HG03175 (cell line): ENCODE measurements at regions not wholly inside any gene's neighbourhood (a gene's known extent, or its start where the extent isn't known, plus 50 kb on each side); places are given as distances from the start of the nearest gene placed in this dataset.

Experiments
- ATAC-seq: cut with Tn5 transposase; IDR thresholded peaks from one replicate; pipeline ENCODE4 v1.9.1; 2021; ENCODE audit warnings: mild to moderate bottlenecking, moderate library complexity; ENCODE audit not compliant: unreplicated experiment

GRCh38 chr4:154107337-154107736 lies 318.5 kb upstream of the SFRP2 start:
- no peak for ATAC-seq

- ATAC-seq = no peak
These were observed 299.9 kb upstream of the SFRP2 start for GRCh38 chr4:154088741-154089140.

GRCh38 chr4:154086247-154086646 lies 297.4 kb upstream of the SFRP2 start:
- ATAC-seq = no peak

- no peak for ATAC-seq
These were observed 296.0 kb upstream of the SFRP2 start for GRCh38 chr4:154084864-154085263.

- ATAC-seq = no peak
These were observed 294.1 kb upstream of the SFRP2 start for GRCh38 chr4:154082760-154083535.

GRCh38 chr4:154081391-154081790 lies 292.5 kb upstream of the SFRP2 start:
- ATAC-seq = no peak

- no peak for ATAC-seq
These were observed 289.8 kb upstream of the SFRP2 start for GRCh38 chr4:154078504-154079350.

- ATAC-seq = no peak
These were observed 288.0 kb upstream of the SFRP2 start for GRCh38 chr4:154076921-154077320.

GRCh38 chr4:154073107-154073822 lies 284.4 kb upstream of the SFRP2 start:
- ATAC-seq = no peak

- no peak for ATAC-seq
These were observed 278.9 kb upstream of the SFRP2 start for GRCh38 chr4:154067786-154068185.

GRCh38 chr4:154065368-154065767 lies 276.5 kb upstream of the SFRP2 start:
- ATAC-seq = no peak

GRCh38 chr4:154064244-154064643 lies 275.4 kb upstream of the SFRP2 start:
- no peak for ATAC-seq

GRCh38 chr4:154049457-154050181 lies 260.7 kb upstream of the SFRP2 start:
- no peak for ATAC-seq

- no peak for ATAC-seq
These were observed 258.9 kb upstream of the SFRP2 start for GRCh38 chr4:154047733-154048132.

- ATAC-seq = no peak
These were observed 256.0 kb upstream of the SFRP2 start for GRCh38 chr4:154044742-154045485.

GRCh38 chr4:154044108-154044531 lies 255.2 kb upstream of the SFRP2 start:
- ATAC-seq = no peak

GRCh38 chr4:154041640-154042039 lies 252.8 kb upstream of the SFRP2 start:
- no peak for ATAC-seq

GRCh38 chr4:154039435-154040343 lies 250.8 kb upstream of the SFRP2 start:
- ATAC-seq = no peak

GRCh38 chr4:154036856-154037255 lies 248.0 kb upstream of the SFRP2 start:
- ATAC-seq = no peak
